Nephron progenitor cell (in vitro differentiated cells): ENCODE measurements at regions not wholly inside any gene's neighbourhood (a gene's known extent, or its start where the extent isn't known, plus 50 kb on each side); places are given as distances from the start of the nearest gene placed in this dataset.

Experiments
- DNase-seq: peaks from one replicate; pipeline ENCODE4 v3.0.0; 2021
- H3K27ac Mint-ChIP-seq: 2 replicates; pipeline ENCODE4 v1.8.0; 2021; ENCODE audit warnings: mild to moderate bottlenecking, moderate library complexity, mixed read lengths
- H3K27me3 Mint-ChIP-seq: 2 replicates; pipeline ENCODE4 v1.8.0; 2021; ENCODE audit warnings: mild to moderate bottlenecking, low read depth, mixed read lengths; ENCODE audit not compliant: poor library complexity
- H3K36me3 Mint-ChIP-seq: 2 replicates; pipeline ENCODE4 v1.8.0; 2021; ENCODE audit warnings: low read depth, mixed read lengths
- H3K4me1 Mint-ChIP-seq: 2 replicates; pipeline ENCODE4 v1.8.0; 2021; ENCODE audit warnings: mixed read lengths
- H3K4me3 Mint-ChIP-seq: 2 replicates; pipeline ENCODE4 v1.8.0; 2021; ENCODE audit warnings: mild to moderate bottlenecking, moderate library complexity, mixed read lengths
- H3K9me3 Mint-ChIP-seq: 2 replicates; pipeline ENCODE4 v1.8.0; 2021; ENCODE audit warnings: mild to moderate bottlenecking, moderate library complexity, mixed read lengths
- TF ChIP-seq, protein P1 (sequence below): fragments of 200-600 bp; sonication (generic); IDR thresholded peaks from 2 replicates; pipeline ENCODE4 v1.5.0; 2021; ENCODE audit warnings: antibody characterized with exemption

GRCh38 chr20:22501566-22502344, 82.6 kb downstream of the FOXA2 start:
- Mint-ChIP-seq H3K27ac (no peak overlapping the region), H3K36me3 (no peaks in the 10 kb centered on the region)
- TF ChIP-seq, protein P1, sequence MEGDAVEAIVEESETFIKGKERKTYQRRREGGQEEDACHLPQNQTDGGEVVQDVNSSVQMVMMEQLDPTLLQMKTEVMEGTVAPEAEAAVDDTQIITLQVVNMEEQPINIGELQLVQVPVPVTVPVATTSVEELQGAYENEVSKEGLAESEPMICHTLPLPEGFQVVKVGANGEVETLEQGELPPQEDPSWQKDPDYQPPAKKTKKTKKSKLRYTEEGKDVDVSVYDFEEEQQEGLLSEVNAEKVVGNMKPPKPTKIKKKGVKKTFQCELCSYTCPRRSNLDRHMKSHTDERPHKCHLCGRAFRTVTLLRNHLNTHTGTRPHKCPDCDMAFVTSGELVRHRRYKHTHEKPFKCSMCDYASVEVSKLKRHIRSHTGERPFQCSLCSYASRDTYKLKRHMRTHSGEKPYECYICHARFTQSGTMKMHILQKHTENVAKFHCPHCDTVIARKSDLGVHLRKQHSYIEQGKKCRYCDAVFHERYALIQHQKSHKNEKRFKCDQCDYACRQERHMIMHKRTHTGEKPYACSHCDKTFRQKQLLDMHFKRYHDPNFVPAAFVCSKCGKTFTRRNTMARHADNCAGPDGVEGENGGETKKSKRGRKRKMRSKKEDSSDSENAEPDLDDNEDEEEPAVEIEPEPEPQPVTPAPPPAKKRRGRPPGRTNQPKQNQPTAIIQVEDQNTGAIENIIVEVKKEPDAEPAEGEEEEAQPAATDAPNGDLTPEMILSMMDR = no peak

DNA sequence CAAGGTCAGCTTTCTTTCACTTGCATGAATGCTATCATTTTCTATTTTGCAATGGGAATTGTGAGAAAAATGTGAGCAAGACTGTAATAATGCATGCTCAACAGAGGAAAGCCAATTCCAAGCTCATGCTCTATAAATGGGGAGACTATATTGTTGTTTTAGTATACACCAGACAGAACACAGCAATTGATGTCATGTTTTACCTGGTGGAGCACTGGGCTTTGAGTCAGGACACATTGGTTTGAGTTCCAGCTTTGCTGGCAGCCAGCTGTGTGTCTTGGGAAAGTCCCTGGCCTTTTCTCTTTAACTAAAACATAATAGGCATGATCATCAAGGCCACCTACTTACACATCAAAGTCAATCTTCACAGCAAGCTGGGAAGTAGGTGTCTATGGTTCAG, 83.3 kb downstream of the FOXA2 start:
- H3K9me3 Mint-ChIP-seq = peaks cover 3% of the 10 kb centered on the region
- H3K36me3 Mint-ChIP-seq = no peaks in the 10 kb centered on the region
- H3K27ac Mint-ChIP-seq = no peak overlapping the region
- DNase-seq = no peak
- no peak overlapping the region for H3K4me3 Mint-ChIP-seq
- TF ChIP-seq, protein P1 = no peak
- peaks cover 12% of the 10 kb centered on the region for H3K4me1 Mint-ChIP-seq
- H3K27me3 Mint-ChIP-seq = peaks cover 25% of the 10 kb centered on the region

More at GRCh38 chr20:22501566-22502344, 82.6 kb downstream of the FOXA2 start:
- Mint-ChIP-seq H3K27me3 (peaks cover 24% of the 10 kb centered on the region), H3K9me3 (peaks cover 3% of the 10 kb centered on the region), H3K4me1 (peaks cover 12% of the 10 kb centered on the region), H3K4me3 (no peak overlapping the region)
- no peak for DNase-seq

DNA sequence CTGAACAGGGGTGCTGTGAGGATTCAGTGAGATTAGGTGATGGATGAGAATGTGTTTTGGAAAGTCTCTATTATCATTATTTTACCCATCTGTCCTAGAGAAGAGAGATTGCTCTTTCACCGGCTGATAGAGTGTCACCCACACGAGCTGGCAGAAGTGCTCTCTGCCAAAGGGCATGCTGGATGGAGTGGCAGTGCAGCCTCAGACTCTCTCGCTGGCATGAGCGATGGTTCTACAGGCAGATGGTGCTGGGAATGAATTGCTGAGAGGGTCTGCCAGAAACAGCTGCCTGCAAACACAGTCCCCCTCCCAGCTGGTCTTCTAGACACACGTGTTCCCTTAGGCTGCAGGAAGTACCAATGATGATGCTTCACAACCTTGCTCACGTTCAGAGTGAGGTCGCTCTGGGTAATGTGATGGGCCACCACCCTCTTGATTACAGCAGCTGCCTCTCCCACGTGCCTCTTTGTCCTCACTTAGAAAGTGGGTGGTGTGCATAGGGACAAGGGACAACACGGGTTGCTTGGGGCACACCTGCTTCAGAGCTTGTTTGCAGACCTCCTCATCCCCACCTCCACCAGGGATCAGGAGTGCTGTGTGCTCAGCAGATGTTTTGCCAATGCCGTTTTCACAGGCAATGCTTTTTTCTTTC, 84.7 kb downstream of the FOXA2 start:
- H3K4me1 Mint-ChIP-seq = peaks cover 12% of the 10 kb centered on the region
- peaks cover 3% of the 10 kb centered on the region for H3K9me3 Mint-ChIP-seq
- no peak overlapping the region for H3K27ac Mint-ChIP-seq
- no peaks in the 10 kb centered on the region for H3K36me3 Mint-ChIP-seq
- TF ChIP-seq, protein P1 = no peak
- H3K4me3 Mint-ChIP-seq = no peak overlapping the region
- peaks cover 22% of the 10 kb centered on the region for H3K27me3 Mint-ChIP-seq
- no peak for DNase-seq

DNA sequence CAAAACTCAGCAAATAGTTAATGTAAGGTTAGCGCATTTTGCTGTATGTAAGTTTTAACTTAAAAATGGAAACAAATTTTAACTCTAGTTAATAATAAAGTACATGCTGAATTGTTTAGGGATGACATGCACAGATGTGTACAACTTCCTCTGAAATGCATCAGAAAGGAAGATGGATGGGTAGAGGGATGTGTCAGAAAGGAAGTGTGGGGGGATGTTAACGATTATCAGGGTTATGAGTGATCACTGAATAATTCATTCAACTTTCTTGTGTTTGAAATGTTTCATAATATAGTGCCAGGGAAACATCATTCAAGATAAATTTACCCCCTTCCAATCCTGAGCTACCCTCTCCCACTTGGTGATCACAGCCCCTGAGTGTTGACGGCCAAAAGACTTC, 87.6 kb downstream of the FOXA2 start:
- TF ChIP-seq, protein P1 = no peak
- Mint-ChIP-seq H3K9me3 (peaks cover 3% of the 10 kb centered on the region), H3K36me3 (no peaks in the 10 kb centered on the region), H3K27me3 (peaks cover 31% of the 10 kb centered on the region), H3K27ac (no peak overlapping the region), H3K4me1 (peaks cover under 1% of the 10 kb centered on the region), H3K4me3 (no peak overlapping the region)
- no peak for DNase-seq

GRCh38 chr20:22495789-22496188, 88.6 kb downstream of the FOXA2 start:
- no peak overlapping the region for H3K27ac Mint-ChIP-seq
- no peak for DNase-seq
- no peaks in the 10 kb centered on the region for H3K36me3 Mint-ChIP-seq
- peaks cover 3% of the 10 kb centered on the region for H3K9me3 Mint-ChIP-seq
- peaks cover 6% of the 10 kb centered on the region for H3K4me1 Mint-ChIP-seq
- no peak overlapping the region for H3K4me3 Mint-ChIP-seq
- peaks cover 41% of the 10 kb centered on the region for H3K27me3 Mint-ChIP-seq
- TF ChIP-seq, protein P1 = no peak
